ENCODE measurements at regions not wholly inside any gene's neighbourhood (a gene's known extent, or its start where the extent isn't known, plus 50 kb on each side); places are given as distances from the start of the nearest gene placed in this dataset.

DNA sequence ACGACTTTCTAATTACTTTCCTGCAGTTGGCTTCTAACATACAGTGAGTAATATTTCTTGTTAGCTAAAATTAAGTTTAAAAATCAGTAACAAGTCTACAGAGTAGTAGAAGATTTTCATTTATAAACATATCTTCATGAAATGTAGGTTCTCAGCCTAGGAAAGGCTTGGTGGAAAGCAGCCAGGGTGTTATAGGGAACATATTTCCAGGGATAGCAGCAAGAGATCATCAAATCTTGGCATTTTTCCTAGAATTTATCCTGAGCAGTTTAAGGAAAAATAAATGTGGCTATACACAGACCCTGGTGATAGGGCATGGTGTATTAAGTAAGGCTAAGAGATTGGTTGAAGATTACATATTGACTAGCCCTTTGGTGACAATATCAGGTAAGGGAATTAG lies 203.5 kb upstream of the NEGR1 start:
- TF ChIP-seq, protein P1, sequence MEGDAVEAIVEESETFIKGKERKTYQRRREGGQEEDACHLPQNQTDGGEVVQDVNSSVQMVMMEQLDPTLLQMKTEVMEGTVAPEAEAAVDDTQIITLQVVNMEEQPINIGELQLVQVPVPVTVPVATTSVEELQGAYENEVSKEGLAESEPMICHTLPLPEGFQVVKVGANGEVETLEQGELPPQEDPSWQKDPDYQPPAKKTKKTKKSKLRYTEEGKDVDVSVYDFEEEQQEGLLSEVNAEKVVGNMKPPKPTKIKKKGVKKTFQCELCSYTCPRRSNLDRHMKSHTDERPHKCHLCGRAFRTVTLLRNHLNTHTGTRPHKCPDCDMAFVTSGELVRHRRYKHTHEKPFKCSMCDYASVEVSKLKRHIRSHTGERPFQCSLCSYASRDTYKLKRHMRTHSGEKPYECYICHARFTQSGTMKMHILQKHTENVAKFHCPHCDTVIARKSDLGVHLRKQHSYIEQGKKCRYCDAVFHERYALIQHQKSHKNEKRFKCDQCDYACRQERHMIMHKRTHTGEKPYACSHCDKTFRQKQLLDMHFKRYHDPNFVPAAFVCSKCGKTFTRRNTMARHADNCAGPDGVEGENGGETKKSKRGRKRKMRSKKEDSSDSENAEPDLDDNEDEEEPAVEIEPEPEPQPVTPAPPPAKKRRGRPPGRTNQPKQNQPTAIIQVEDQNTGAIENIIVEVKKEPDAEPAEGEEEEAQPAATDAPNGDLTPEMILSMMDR (IDR thresholded peaks at IDR 0.05) = no peak
- no peak for TF ChIP-seq EZH2 (IDR thresholded peaks at IDR 0.05; ENCODE audit: borderline replicate concordance, insufficient read depth, low read depth, low read length, poor library complexity, severe bottlenecking)

Data from B cell (primary cell).